ENCODE measurements at regions not wholly inside any gene's neighbourhood (a gene's known extent, or its start where the extent isn't known, plus 50 kb on each side); places are given as distances from the start of the nearest gene placed in this dataset.

DNA sequence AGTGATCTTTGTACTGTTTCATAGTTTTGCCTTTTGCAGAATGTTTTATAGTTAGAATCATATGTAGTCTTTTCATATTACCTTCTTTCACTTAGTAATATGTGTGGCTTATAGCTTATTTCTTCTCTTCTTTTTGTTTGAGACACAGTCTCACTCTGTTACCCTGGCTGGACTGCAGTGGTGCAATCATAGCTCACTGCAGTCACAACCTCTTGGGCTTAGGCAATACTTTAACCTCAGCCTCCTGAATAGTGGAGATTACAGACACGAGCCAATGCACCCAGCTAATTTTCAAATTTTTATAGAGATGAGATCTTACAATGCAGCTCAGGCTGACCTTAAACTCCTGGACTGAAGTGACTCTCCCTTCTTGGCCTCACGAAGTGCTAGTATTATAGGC is 435.4 kb upstream of the HSFY2 start:
- Histone ChIP-seq H3K27ac (ENCODE audit: low read depth, low read length) (no peak overlapping the region), H3K4me1 (ENCODE audit: control insufficient read depth in 3 of 3, insufficient read depth in 3 of 3, low read length in 3 of 3) (no peaks in the 10 kb centered on the region), H3K9ac (ENCODE audit: low read depth in 1 of 3, low read length in 3 of 3) (no peak overlapping the region), H3K27me3 (ENCODE audit: control insufficient read depth in 3 of 3, insufficient read depth in 3 of 3, low read length in 3 of 3) (no peaks in the 10 kb centered on the region), H3K9me3 (ENCODE audit: control insufficient read depth in 3 of 3, low read length in 3 of 3) (no peaks in the 10 kb centered on the region), H3K4me3 (ENCODE audit: low read length in 3 of 3) (no peak overlapping the region), H3K36me3 (ENCODE audit: control insufficient read depth in 3 of 3, insufficient read depth in 3 of 3, low read length in 3 of 3) (no peaks in the 10 kb centered on the region)

DNA sequence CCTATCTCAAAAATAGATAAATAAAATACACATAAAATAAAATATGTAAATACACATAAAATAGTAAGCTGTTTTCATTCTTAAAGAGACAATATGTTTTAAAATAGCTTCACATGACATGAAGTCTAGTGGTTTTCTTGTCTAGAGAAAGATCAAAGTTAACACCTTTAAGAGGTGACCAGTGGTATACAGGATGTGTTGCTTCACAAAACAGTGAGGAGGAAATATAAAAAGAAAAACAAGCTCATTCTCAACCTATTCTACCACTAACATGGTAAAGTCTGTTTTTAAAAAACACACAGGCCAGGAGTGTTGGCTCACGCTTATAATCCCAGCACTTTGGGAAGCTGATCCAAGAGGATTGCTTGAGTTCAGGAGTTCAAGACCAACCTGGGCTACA is 433.5 kb upstream of the HSFY2 start:
- H3K9me3 ChIP-seq (ENCODE audit: control insufficient read depth in 3 of 3, low read length in 3 of 3), result no peaks in the 10 kb centered on the region
- no peak overlapping the region for H3K9ac ChIP-seq (ENCODE audit: low read depth in 1 of 3, low read length in 3 of 3)
- no peaks in the 10 kb centered on the region for H3K4me1 ChIP-seq (ENCODE audit: control insufficient read depth in 3 of 3, insufficient read depth in 3 of 3, low read length in 3 of 3)
- H3K36me3 ChIP-seq (ENCODE audit: control insufficient read depth in 3 of 3, insufficient read depth in 3 of 3, low read length in 3 of 3), result no peaks in the 10 kb centered on the region
- no peaks in the 10 kb centered on the region for H3K27me3 ChIP-seq (ENCODE audit: control insufficient read depth in 3 of 3, insufficient read depth in 3 of 3, low read length in 3 of 3)
- no peak overlapping the region for H3K27ac ChIP-seq (ENCODE audit: low read depth, low read length)
- H3K4me3 ChIP-seq (ENCODE audit: low read length in 3 of 3), result no peak overlapping the region

DNA sequence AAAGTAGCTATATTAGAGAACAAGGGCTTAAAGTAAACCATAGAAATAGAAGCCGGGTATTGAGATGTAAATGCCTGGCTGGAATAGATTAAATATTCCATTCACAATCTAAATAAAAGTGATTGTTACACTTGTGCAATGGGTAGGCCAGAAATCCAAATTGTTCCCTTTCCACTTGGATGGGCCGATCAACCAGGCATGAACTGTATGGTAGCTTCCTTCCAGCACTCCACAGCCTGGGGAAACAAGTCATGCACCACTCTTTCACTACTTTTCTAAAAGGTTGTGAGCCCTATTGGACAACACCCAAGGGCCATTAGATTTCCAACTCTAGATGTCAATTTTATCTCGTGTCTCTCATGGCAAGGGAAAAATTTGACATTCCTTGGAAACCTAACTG is 407.3 kb upstream of the HSFY2 start:
- Histone ChIP-seq H3K9me3 (ENCODE audit: control insufficient read depth in 3 of 3, low read length in 3 of 3) (no peaks in the 10 kb centered on the region), H3K4me1 (ENCODE audit: control insufficient read depth in 3 of 3, insufficient read depth in 3 of 3, low read length in 3 of 3) (no peaks in the 10 kb centered on the region), H3K36me3 (ENCODE audit: control insufficient read depth in 3 of 3, insufficient read depth in 3 of 3, low read length in 3 of 3) (no peaks in the 10 kb centered on the region), H3K4me3 (ENCODE audit: low read length in 3 of 3) (no peak overlapping the region), H3K27ac (ENCODE audit: low read depth, low read length) (no peak overlapping the region), H3K27me3 (ENCODE audit: control insufficient read depth in 3 of 3, insufficient read depth in 3 of 3, low read length in 3 of 3) (no peaks in the 10 kb centered on the region), H3K9ac (ENCODE audit: low read depth in 1 of 3, low read length in 3 of 3) (no peak overlapping the region)

DNA sequence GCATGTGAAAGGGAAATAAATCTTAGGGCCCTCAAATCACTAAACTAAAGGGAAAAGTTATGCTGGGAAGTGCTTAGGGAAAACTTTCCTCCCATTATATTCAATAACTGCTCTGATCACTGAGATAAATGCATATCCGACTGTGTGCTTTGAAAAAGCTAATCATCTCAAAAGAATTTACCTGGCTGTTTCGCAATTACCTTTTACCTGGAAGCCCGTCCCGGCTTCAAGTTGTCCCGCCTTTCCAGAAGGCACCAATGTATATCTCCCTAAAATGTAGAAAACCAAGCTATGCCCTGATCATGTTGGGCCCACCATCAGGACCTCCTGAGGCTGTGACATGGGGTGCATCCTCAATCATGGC is 394.6 kb upstream of the HSFY2 start:
- no peak overlapping the region for H3K9ac ChIP-seq (ENCODE audit: low read depth in 1 of 3, low read length in 3 of 3)
- no peaks in the 10 kb centered on the region for H3K9me3 ChIP-seq (ENCODE audit: control insufficient read depth in 3 of 3, low read length in 3 of 3)

DNA sequence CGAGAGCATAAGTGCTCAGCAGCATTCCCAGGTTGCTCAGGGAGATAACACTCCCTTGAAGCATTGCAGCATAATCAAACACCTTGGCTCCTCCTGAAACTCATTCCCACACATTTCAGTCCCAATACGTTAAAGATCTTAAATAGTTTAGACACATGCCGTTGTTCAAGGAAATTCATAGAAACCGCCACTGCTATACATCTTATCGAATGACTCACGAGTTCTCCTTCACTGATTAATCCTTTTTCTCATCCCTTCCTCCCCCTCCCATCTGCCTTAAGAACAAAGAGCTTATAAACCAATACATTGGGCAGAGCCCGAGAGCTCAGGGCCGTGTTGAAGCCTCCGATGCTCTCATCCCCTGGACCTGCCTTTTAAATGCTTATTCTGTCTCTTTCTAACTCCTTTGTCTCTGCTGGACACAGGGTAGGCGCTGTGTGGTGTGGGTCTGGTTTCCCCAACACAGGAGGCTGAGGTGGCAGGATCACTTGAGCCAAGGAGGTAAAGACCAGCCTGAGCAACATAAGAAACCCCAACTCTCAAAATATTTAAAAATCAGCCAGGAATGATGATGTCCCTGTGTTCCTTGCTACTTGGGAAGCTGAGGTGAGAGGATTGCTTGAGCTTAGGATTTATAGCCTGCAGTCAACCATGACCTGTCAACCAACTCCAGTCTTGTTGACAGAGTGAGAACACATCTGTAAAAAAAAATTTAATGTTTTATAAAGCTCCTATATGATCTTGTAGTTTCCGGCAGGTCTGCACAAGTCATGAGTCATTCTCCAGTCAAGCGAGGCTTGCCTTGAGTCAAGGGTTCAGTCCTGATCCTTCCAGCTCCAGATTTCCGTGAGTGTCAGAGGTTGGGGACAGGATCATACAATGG is 394.0 kb upstream of the HSFY2 start:
- H3K4me3 ChIP-seq (ENCODE audit: low read length in 3 of 3), result no peak overlapping the region
- H3K27me3 ChIP-seq (ENCODE audit: control insufficient read depth in 3 of 3, insufficient read depth in 3 of 3, low read length in 3 of 3), result no peaks in the 10 kb centered on the region
- no peaks in the 10 kb centered on the region for H3K4me1 ChIP-seq (ENCODE audit: control insufficient read depth in 3 of 3, insufficient read depth in 3 of 3, low read length in 3 of 3)
- H3K27ac ChIP-seq (ENCODE audit: low read depth, low read length), result no peak overlapping the region
- no peaks in the 10 kb centered on the region for H3K36me3 ChIP-seq (ENCODE audit: control insufficient read depth in 3 of 3, insufficient read depth in 3 of 3, low read length in 3 of 3)
- no peak overlapping the region for H3K9ac ChIP-seq (ENCODE audit: low read depth in 1 of 3, low read length in 3 of 3)
- no peaks in the 10 kb centered on the region for H3K9me3 ChIP-seq (ENCODE audit: control insufficient read depth in 3 of 3, low read length in 3 of 3)

More for the DNA sequence above, 394.6 kb upstream of the HSFY2 start:
- H3K27ac ChIP-seq (ENCODE audit: low read depth, low read length), result no peak overlapping the region
- H3K4me1 ChIP-seq (ENCODE audit: control insufficient read depth in 3 of 3, insufficient read depth in 3 of 3, low read length in 3 of 3), result no peaks in the 10 kb centered on the region
- no peaks in the 10 kb centered on the region for H3K27me3 ChIP-seq (ENCODE audit: control insufficient read depth in 3 of 3, insufficient read depth in 3 of 3, low read length in 3 of 3)
- no peaks in the 10 kb centered on the region for H3K36me3 ChIP-seq (ENCODE audit: control insufficient read depth in 3 of 3, insufficient read depth in 3 of 3, low read length in 3 of 3)
- no peak overlapping the region for H3K4me3 ChIP-seq (ENCODE audit: low read length in 3 of 3)

DNA sequence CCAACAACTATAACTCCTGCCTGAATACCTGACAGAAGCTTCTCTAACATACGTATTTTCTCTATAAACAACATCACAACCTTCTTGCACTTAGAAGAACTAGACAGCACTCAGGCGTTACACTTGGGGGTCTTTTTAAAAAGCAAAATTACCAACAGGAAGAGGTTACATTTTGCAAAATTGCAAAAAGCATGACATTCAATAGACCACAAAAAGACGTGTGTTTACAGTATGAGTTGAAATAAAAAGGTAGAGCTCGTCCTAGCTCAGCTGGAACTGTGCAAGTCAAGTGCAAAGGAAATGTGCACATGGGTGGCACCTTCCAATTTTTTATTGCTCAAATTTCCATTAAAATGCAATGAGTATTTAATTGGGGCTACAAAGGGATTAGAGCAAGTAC is 375.2 kb upstream of the HSFY2 start:
- Histone ChIP-seq H3K4me1 (ENCODE audit: control insufficient read depth in 3 of 3, insufficient read depth in 3 of 3, low read length in 3 of 3) (no peaks in the 10 kb centered on the region), H3K27me3 (ENCODE audit: control insufficient read depth in 3 of 3, insufficient read depth in 3 of 3, low read length in 3 of 3) (no peaks in the 10 kb centered on the region), H3K36me3 (ENCODE audit: control insufficient read depth in 3 of 3, insufficient read depth in 3 of 3, low read length in 3 of 3) (no peaks in the 10 kb centered on the region), H3K9me3 (ENCODE audit: control insufficient read depth in 3 of 3, low read length in 3 of 3) (no peaks in the 10 kb centered on the region), H3K27ac (ENCODE audit: low read depth, low read length) (no peak overlapping the region), H3K4me3 (ENCODE audit: low read length in 3 of 3) (no peak overlapping the region), H3K9ac (ENCODE audit: low read depth in 1 of 3, low read length in 3 of 3) (no peak overlapping the region)

DNA sequence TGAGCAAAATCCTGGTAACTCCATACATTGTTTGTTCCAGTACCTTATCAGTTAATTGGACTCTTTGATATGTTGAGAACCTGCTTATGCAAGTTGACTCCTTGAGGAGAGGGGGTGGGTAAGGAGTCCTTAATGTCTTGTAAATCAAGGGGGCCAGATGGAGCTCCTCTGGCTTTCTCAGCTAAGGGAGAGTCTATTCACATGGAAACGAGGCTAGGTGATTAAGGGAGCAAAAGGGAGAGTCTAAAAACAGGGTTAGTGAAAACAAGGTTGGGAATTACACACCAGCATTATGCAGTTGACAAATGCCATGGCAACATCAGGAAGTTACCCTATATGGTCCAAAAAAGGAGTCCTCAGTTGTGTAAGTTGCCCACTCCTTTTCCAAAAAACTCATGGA is 372.8 kb upstream of the HSFY2 start:
- no peak overlapping the region for H3K9ac ChIP-seq (ENCODE audit: low read depth in 1 of 3, low read length in 3 of 3)
- no peak overlapping the region for H3K4me3 ChIP-seq (ENCODE audit: low read length in 3 of 3)
- H3K27me3 ChIP-seq (ENCODE audit: control insufficient read depth in 3 of 3, insufficient read depth in 3 of 3, low read length in 3 of 3), result no peaks in the 10 kb centered on the region
- no peaks in the 10 kb centered on the region for H3K4me1 ChIP-seq (ENCODE audit: control insufficient read depth in 3 of 3, insufficient read depth in 3 of 3, low read length in 3 of 3)
- H3K36me3 ChIP-seq (ENCODE audit: control insufficient read depth in 3 of 3, insufficient read depth in 3 of 3, low read length in 3 of 3), result no peaks in the 10 kb centered on the region
- no peaks in the 10 kb centered on the region for H3K9me3 ChIP-seq (ENCODE audit: control insufficient read depth in 3 of 3, low read length in 3 of 3)
- no peak overlapping the region for H3K27ac ChIP-seq (ENCODE audit: low read depth, low read length)

DNA sequence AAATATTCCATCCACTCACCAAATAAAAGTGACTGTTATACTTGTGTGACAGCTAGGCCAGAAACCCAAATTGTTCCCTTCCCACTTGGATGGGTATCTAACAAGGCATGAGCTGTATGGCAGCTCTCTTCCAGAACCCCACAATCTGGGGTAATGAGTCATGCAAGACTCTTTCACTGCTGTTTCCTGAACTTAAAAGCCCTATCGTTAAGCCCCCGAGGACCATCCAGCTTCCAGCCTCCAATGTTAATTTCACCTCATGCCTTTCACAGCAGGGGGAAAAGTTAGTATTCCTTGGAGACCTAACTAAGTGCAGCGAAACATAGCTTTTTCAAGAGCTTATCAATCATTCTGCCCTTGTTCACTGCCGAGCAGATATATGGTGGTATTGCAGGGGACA is 368.6 kb upstream of the HSFY2 start:
- H3K27ac ChIP-seq (ENCODE audit: low read depth, low read length), result no peak overlapping the region
- no peaks in the 10 kb centered on the region for H3K27me3 ChIP-seq (ENCODE audit: control insufficient read depth in 3 of 3, insufficient read depth in 3 of 3, low read length in 3 of 3)
- no peak overlapping the region for H3K4me3 ChIP-seq (ENCODE audit: low read length in 3 of 3)
- H3K36me3 ChIP-seq (ENCODE audit: control insufficient read depth in 3 of 3, insufficient read depth in 3 of 3, low read length in 3 of 3), result no peaks in the 10 kb centered on the region
- no peaks in the 10 kb centered on the region for H3K4me1 ChIP-seq (ENCODE audit: control insufficient read depth in 3 of 3, insufficient read depth in 3 of 3, low read length in 3 of 3)
- H3K9me3 ChIP-seq (ENCODE audit: control insufficient read depth in 3 of 3, low read length in 3 of 3), result no peaks in the 10 kb centered on the region
- H3K9ac ChIP-seq (ENCODE audit: low read depth in 1 of 3, low read length in 3 of 3), result no peak overlapping the region

DNA sequence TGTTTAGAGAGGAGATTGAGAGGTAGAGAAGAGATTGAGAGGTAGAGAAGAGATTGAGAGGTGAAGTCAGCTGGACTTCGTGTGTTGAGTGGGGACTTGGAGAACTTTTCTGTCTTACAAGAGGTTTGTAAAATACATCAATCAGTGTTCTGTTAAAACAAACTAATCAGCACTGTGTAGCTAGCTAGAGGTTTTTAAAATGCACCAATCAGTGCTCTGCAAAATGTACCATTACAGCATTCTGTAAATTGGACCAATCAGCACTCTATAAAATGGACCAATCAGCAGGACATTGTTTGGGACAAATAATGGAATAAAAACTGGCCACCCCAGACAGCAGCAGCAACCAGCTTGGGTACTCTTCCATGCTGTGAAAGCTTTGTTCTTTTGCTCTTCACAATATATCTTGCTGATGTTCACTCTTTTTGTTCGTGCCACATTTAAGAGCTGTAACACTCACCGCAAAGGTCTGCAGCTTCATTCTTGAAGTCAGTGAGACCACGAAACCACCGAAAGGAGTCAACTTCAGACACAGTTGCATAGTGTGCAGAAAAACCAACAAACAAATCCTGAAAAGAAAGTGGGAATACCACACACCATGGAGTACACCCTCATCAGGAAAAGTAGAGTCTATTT is 366.9 kb upstream of the HSFY2 start:
- Histone ChIP-seq H3K27me3 (ENCODE audit: control insufficient read depth in 3 of 3, insufficient read depth in 3 of 3, low read length in 3 of 3) (no peaks in the 10 kb centered on the region), H3K27ac (ENCODE audit: low read depth, low read length) (no peak overlapping the region), H3K4me1 (ENCODE audit: control insufficient read depth in 3 of 3, insufficient read depth in 3 of 3, low read length in 3 of 3) (no peaks in the 10 kb centered on the region), H3K36me3 (ENCODE audit: control insufficient read depth in 3 of 3, insufficient read depth in 3 of 3, low read length in 3 of 3) (no peaks in the 10 kb centered on the region), H3K9ac (ENCODE audit: low read depth in 1 of 3, low read length in 3 of 3) (no peak overlapping the region), H3K9me3 (ENCODE audit: control insufficient read depth in 3 of 3, low read length in 3 of 3) (no peaks in the 10 kb centered on the region), H3K4me3 (ENCODE audit: low read length in 3 of 3) (no peak overlapping the region)

DNA sequence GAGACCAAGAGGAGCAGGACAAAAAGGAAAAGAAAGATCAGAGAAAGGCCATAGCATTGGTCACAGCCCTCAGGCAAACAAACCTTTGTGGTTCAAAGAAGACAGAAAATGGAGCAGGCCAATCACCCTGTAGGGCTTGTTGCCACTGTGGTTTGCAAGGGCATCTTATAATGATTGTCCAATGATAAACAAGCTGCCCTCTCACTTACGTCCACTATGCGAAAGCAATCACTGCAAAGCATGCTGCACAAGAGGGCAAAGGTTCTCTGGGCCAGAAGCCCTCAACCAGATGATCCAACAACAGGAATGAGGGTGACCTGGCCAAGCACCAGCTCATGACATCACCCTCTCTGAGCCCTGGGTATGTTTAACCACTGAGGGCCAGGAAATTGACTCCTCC is 360.9 kb upstream of the HSFY2 start:
- Histone ChIP-seq H3K27me3 (ENCODE audit: control insufficient read depth in 3 of 3, insufficient read depth in 3 of 3, low read length in 3 of 3) (no peaks in the 10 kb centered on the region), H3K27ac (ENCODE audit: low read depth, low read length) (no peak overlapping the region), H3K9ac (ENCODE audit: low read depth in 1 of 3, low read length in 3 of 3) (no peak overlapping the region), H3K4me3 (ENCODE audit: low read length in 3 of 3) (no peak overlapping the region), H3K36me3 (ENCODE audit: control insufficient read depth in 3 of 3, insufficient read depth in 3 of 3, low read length in 3 of 3) (no peaks in the 10 kb centered on the region), H3K4me1 (ENCODE audit: control insufficient read depth in 3 of 3, insufficient read depth in 3 of 3, low read length in 3 of 3) (no peaks in the 10 kb centered on the region), H3K9me3 (ENCODE audit: control insufficient read depth in 3 of 3, low read length in 3 of 3) (no peaks in the 10 kb centered on the region)
